ENCODE measurements at regions not wholly inside any gene's neighbourhood (a gene's known extent, or its start where the extent isn't known, plus 50 kb on each side); places are given as distances from the start of the nearest gene placed in this dataset.

GRCh38 chr2:123521854-123522253 lies 503.2 kb upstream of the CNTNAP5 start:
- TF ChIP-seq, protein P1, sequence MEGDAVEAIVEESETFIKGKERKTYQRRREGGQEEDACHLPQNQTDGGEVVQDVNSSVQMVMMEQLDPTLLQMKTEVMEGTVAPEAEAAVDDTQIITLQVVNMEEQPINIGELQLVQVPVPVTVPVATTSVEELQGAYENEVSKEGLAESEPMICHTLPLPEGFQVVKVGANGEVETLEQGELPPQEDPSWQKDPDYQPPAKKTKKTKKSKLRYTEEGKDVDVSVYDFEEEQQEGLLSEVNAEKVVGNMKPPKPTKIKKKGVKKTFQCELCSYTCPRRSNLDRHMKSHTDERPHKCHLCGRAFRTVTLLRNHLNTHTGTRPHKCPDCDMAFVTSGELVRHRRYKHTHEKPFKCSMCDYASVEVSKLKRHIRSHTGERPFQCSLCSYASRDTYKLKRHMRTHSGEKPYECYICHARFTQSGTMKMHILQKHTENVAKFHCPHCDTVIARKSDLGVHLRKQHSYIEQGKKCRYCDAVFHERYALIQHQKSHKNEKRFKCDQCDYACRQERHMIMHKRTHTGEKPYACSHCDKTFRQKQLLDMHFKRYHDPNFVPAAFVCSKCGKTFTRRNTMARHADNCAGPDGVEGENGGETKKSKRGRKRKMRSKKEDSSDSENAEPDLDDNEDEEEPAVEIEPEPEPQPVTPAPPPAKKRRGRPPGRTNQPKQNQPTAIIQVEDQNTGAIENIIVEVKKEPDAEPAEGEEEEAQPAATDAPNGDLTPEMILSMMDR (conservative IDR thresholded peaks at IDR 0.05 in 1 of 2, IDR thresholded peaks at IDR 0.05 in 1 of 2; ENCODE audit: low read depth in 1 of 2, low read length in 2 of 2) = no peak
- TF ChIP-seq EZH2 (IDR thresholded peaks at IDR 0.05; ENCODE audit: low read length, missing control alignments) = no peak
